WTC11 (cell line): ENCODE measurements at regions not wholly inside any gene's neighbourhood (a gene's known extent, or its start where the extent isn't known, plus 50 kb on each side); places are given as distances from the start of the nearest gene placed in this dataset.

Experiments used
- ATAC-seq: fragments of 200-7000 bp; cut with Tn5 transposase; 2 replicates; pipeline ENCODE4 v1.10.0; 2021; ENCODE audit warnings: mild to moderate bottlenecking, moderate library complexity
- CTCF ChIA-PET: fragments of 300-600 bp; sonication (Branson Sonifier 250); formaldehyde crosslinking; loops from one replicate; lab custom pipeline; 2021; ENCODE audit warnings: antibody characterized with exemption; lab: Charles Lee
- POLR2A ChIA-PET: fragments of 350-600 bp; sonication (Branson Sonifier 250); formaldehyde crosslinking; loops from one replicate; lab custom pipeline; 2021; ENCODE audit warnings: antibody characterized with exemption; lab: Charles Lee
- DNase-seq: peaks from one replicate; pipeline ENCODE4 v3.0.0; 2021; ENCODE audit warnings: low spot score
- H3K27ac Mint-ChIP-seq: 2 replicates; pipeline ENCODE4 v1.8.0; 2021; ENCODE audit warnings: mixed read lengths
- H3K27me3 Mint-ChIP-seq: 2 replicates; pipeline ENCODE4 v1.8.0; 2021; ENCODE audit warnings: low read depth, mild to moderate bottlenecking, moderate library complexity, mixed read lengths
- H3K36me3 Mint-ChIP-seq: 2 replicates; pipeline ENCODE4 v1.8.0; 2021; ENCODE audit warnings: mixed read lengths
- H3K4me1 Mint-ChIP-seq: 2 replicates; pipeline ENCODE4 v1.8.0; 2022; ENCODE audit warnings: mixed read lengths
- H3K4me3 Mint-ChIP-seq: 2 replicates; pipeline ENCODE4 v1.8.0; 2021; ENCODE audit warnings: mild to moderate bottlenecking, moderate library complexity, mixed read lengths
- H3K9me3 Mint-ChIP-seq: 2 replicates; pipeline ENCODE4 v1.8.0; 2021; ENCODE audit warnings: mixed read lengths
- CBFB ChIP-seq: sonication (generic); formaldehyde crosslinking; IDR thresholded peaks from 2 replicates; pipeline ENCODE4 v1.8.1; 2022; ENCODE audit warnings: mild to moderate bottlenecking, low read depth, missing genetic modification reagents
- NR1H2 ChIP-seq: sonication (generic); formaldehyde crosslinking; IDR thresholded peaks from 2 replicates; pipeline ENCODE4 v1.9.0; 2021; ENCODE audit warnings: mild to moderate bottlenecking, moderate library complexity, missing genetic modification reagents
- PRRX2 ChIP-seq: fragments of 250-450 bp; sonication (Bioruptor Pico); IDR thresholded peaks from 2 replicates; pipeline ENCODE4 v1.8.0; 2021; ENCODE audit warnings: mild to moderate bottlenecking
- ZNF416 ChIP-seq: fragments of 250-450 bp; sonication (Bioruptor Pico); IDR thresholded peaks from 2 replicates; pipeline ENCODE4 v1.9.0; 2021; ENCODE audit warnings: mild to moderate bottlenecking, inconsistent platforms
- ZNF671 ChIP-seq: fragments of 250-450 bp; sonication (Bioruptor Pico); IDR thresholded peaks from 2 replicates; pipeline ENCODE4 v1.8.0; 2021; ENCODE audit warnings: mild to moderate bottlenecking
- TF ChIP-seq, protein P1 (sequence below): sonication (generic); formaldehyde crosslinking; IDR thresholded peaks from 2 replicates; pipeline ENCODE4 v1.8.1; 2023; ENCODE audit warnings: mild to moderate bottlenecking, moderate library complexity, missing genetic modification reagents
- TF ChIP-seq, protein P2 (sequence below): sonication (generic); formaldehyde crosslinking; IDR thresholded peaks from 2 replicates; pipeline ENCODE4 v1.8.0; 2023; ENCODE audit warnings: missing genetic modification reagents
- TF ChIP-seq, protein P3 (sequence below): sonication (generic); formaldehyde crosslinking; IDR thresholded peaks from 2 replicates; pipeline ENCODE4 v1.8.1; 2023; ENCODE audit warnings: mild to moderate bottlenecking, missing genetic modification reagents, moderate library complexity
- TF ChIP-seq, protein P4 (sequence below): sonication (generic); formaldehyde crosslinking; conservative IDR thresholded peaks from 2 replicates; pipeline ENCODE4 v1.8.1; 2023; ENCODE audit warnings: mild to moderate bottlenecking, low read depth, missing genetic modification reagents, moderate library complexity
- TF ChIP-seq, protein P5 (sequence below): sonication (generic); formaldehyde crosslinking; IDR thresholded peaks from 2 replicates; pipeline ENCODE4 v1.8.1; 2022; ENCODE audit warnings: low read depth, missing genetic modification reagents, borderline replicate concordance
- TF ChIP-seq, protein P6 (sequence below): fragments of 250-450 bp; sonication (Bioruptor Pico); IDR thresholded peaks from 2 replicates; pipeline ENCODE4 v1.9.0; 2021; ENCODE audit warnings: moderate library complexity, mild to moderate bottlenecking, inconsistent platforms, borderline replicate concordance
- TF ChIP-seq, protein P7 (sequence below): sonication (generic); formaldehyde crosslinking; IDR thresholded peaks from 2 replicates; pipeline ENCODE4 v1.8.1; 2023; ENCODE audit warnings: mild to moderate bottlenecking, missing genetic modification reagents, moderate library complexity
- TF ChIP-seq, protein P8 (sequence below): sonication (generic); formaldehyde crosslinking; IDR thresholded peaks from 2 replicates; pipeline ENCODE4 v1.8.0; 2022; ENCODE audit warnings: mild to moderate bottlenecking, missing genetic modification reagents

DNA sequence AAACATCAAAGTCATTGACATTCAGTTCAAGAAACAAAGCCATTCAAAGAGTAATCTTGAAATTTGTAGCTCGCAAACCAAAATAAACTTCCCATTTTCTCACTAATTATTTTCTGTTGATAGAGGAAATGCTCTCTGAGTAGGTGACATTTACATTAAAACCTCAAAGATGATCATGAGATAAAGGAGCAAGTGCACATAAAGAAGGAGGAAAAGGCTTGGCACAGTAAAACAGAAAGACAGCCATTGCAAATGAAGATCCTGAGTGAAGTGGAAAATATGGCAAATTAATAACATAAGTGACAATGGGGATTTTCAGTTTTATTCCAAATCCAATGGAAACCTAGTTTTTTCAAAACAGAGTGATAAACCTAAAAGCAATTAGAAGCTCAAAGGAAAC lies 2320.8 kb downstream of the ARAP2 start:
- H3K4me1 Mint-ChIP-seq, result peaks cover 6% of the 10 kb centered on the region
- TF ChIP-seq, protein P1, sequence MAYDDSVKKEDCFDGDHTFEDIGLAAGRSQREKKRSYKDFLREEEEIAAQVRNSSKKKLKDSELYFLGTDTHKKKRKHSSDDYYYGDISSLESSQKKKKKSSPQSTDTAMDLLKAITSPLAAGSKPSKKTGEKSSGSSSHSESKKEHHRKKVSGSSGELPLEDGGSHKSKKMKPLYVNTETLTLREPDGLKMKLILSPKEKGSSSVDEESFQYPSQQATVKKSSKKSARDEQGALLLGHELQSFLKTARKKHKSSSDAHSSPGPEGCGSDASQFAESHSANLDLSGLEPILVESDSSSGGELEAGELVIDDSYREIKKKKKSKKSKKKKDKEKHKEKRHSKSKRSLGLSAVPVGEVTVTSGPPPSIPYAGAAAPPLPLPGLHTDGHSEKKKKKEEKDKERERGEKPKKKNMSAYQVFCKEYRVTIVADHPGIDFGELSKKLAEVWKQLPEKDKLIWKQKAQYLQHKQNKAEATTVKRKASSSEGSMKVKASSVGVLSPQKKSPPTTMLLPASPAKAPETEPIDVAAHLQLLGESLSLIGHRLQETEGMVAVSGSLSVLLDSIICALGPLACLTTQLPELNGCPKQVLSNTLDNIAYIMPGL (CRISPR knock-in tag), result no peak
- TF ChIP-seq, protein P2, sequence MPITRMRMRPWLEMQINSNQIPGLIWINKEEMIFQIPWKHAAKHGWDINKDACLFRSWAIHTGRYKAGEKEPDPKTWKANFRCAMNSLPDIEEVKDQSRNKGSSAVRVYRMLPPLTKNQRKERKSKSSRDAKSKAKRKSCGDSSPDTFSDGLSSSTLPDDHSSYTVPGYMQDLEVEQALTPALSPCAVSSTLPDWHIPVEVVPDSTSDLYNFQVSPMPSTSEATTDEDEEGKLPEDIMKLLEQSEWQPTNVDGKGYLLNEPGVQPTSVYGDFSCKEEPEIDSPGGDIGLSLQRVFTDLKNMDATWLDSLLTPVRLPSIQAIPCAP (CRISPR knock-in tag), result no peak
- TF ChIP-seq ZNF671 (CRISPR knock-in tag), result no peak

DNA sequence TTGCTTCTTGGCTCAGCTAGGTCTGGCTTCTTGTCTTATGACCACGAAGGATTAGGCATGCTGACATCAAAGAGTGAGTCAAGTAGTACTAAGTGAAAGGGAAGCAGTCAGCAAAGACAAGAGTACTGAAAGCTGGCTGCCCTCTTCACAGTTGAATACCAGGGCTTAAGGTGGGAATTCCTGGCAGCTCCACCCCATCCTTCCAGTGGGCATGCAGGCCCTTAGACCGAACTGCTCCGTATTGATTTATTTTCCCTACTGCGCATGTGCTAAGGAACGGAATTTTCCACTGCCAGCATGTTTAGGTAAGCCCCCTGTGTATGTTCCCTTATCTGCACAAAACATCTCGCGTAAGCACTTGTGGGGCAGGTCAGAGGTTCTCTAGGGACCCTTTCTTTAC lies 2320.1 kb downstream of the ARAP2 start:
- H3K9me3 Mint-ChIP-seq, result peaks cover 36% of the 10 kb centered on the region
- peaks cover 6% of the 10 kb centered on the region for H3K4me1 Mint-ChIP-seq
- CTCF ChIA-PET, result no interaction called here
- TF ChIP-seq, protein P3, sequence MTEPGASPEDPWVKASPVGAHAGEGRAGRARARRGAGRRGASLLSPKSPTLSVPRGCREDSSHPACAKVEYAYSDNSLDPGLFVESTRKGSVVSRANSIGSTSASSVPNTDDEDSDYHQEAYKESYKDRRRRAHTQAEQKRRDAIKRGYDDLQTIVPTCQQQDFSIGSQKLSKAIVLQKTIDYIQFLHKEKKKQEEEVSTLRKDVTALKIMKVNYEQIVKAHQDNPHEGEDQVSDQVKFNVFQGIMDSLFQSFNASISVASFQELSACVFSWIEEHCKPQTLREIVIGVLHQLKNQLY (CRISPR knock-in tag), result no peak
- POLR2A ChIA-PET, result no interaction called here
- DNase-seq (peak; percentile 8), ATAC-seq (peak; percentile 60)
- peaks cover 8% of the 10 kb centered on the region; the same call in 1 of the 2 replicates for H3K36me3 Mint-ChIP-seq
- no peak overlapping the region for H3K4me3 Mint-ChIP-seq
- H3K27me3 Mint-ChIP-seq, result no peaks in the 10 kb centered on the region
- no peak overlapping the region; the same call in 1 of the 2 replicates for H3K27ac Mint-ChIP-seq

More for the DNA sequence above, 2320.8 kb downstream of the ARAP2 start:
- ChIA-PET CTCF (no interaction called here), POLR2A (no interaction called here)
- H3K4me3 Mint-ChIP-seq, result no peak overlapping the region
- H3K9me3 Mint-ChIP-seq, result peaks cover 38% of the 10 kb centered on the region
- H3K36me3 Mint-ChIP-seq, result peaks cover 9% of the 10 kb centered on the region; the same call in 1 of the 2 replicates
- DNase-seq, result no peak
- no peaks in the 10 kb centered on the region for H3K27me3 Mint-ChIP-seq
- no peak for ATAC-seq
- no peak overlapping the region for H3K27ac Mint-ChIP-seq

DNA sequence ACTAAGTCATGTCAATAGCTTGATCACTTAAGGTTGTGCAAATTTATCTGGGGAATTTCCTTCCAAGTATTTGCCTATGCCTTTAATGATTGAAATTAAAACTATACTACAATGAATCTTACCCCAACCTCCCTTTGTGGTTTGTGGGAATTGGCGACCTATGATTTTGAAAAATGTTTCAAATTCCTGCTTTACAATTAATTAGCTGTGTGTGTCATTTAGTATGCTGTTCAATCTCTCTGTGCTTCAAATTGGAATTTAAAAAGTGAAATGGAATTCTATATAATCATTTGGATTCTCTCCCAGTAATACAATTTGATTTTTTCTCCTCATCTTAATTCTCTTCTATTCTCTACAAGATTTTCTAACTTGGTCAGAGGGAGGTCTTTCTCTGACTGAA lies 2319.5 kb downstream of the ARAP2 start:
- POLR2A ChIA-PET, result no interaction called here
- H3K4me3 Mint-ChIP-seq, result no peak overlapping the region
- no peak overlapping the region; the same call in 1 of the 2 replicates for H3K27ac Mint-ChIP-seq
- no peaks in the 10 kb centered on the region for H3K27me3 Mint-ChIP-seq
- no peak for TF ChIP-seq ZNF671 (CRISPR knock-in tag)
- TF ChIP-seq, protein P4, sequence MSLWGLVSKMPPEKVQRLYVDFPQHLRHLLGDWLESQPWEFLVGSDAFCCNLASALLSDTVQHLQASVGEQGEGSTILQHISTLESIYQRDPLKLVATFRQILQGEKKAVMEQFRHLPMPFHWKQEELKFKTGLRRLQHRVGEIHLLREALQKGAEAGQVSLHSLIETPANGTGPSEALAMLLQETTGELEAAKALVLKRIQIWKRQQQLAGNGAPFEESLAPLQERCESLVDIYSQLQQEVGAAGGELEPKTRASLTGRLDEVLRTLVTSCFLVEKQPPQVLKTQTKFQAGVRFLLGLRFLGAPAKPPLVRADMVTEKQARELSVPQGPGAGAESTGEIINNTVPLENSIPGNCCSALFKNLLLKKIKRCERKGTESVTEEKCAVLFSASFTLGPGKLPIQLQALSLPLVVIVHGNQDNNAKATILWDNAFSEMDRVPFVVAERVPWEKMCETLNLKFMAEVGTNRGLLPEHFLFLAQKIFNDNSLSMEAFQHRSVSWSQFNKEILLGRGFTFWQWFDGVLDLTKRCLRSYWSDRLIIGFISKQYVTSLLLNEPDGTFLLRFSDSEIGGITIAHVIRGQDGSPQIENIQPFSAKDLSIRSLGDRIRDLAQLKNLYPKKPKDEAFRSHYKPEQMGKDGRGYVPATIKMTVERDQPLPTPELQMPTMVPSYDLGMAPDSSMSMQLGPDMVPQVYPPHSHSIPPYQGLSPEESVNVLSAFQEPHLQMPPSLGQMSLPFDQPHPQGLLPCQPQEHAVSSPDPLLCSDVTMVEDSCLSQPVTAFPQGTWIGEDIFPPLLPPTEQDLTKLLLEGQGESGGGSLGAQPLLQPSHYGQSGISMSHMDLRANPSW (CRISPR knock-in tag), result no peak
- TF ChIP-seq CBFB, result no peak
- TF ChIP-seq, protein P5, sequence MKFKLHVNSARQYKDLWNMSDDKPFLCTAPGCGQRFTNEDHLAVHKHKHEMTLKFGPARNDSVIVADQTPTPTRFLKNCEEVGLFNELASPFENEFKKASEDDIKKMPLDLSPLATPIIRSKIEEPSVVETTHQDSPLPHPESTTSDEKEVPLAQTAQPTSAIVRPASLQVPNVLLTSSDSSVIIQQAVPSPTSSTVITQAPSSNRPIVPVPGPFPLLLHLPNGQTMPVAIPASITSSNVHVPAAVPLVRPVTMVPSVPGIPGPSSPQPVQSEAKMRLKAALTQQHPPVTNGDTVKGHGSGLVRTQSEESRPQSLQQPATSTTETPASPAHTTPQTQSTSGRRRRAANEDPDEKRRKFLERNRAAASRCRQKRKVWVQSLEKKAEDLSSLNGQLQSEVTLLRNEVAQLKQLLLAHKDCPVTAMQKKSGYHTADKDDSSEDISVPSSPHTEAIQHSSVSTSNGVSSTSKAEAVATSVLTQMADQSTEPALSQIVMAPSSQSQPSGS, result no peak
- TF ChIP-seq, protein P6, sequence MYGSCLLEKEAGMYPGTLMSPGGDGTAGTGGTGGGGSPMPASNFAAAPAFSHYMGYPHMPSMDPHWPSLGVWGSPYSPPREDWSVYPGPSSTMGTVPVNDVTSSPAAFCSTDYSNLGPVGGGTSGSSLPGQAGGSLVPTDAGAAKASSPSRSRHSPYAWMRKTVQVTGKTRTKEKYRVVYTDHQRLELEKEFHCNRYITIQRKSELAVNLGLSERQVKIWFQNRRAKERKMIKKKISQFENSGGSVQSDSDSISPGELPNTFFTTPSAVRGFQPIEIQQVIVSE (CRISPR knock-in tag), result no peak
- TF ChIP-seq, protein P7, sequence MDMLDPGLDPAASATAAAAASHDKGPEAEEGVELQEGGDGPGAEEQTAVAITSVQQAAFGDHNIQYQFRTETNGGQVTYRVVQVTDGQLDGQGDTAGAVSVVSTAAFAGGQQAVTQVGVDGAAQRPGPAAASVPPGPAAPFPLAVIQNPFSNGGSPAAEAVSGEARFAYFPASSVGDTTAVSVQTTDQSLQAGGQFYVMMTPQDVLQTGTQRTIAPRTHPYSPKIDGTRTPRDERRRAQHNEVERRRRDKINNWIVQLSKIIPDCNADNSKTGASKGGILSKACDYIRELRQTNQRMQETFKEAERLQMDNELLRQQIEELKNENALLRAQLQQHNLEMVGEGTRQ (CRISPR knock-in tag), result no peak
- TF ChIP-seq PRRX2, result no peak
- no peak for TF ChIP-seq ZNF416 (CRISPR knock-in tag)
- TF ChIP-seq, protein P8, sequence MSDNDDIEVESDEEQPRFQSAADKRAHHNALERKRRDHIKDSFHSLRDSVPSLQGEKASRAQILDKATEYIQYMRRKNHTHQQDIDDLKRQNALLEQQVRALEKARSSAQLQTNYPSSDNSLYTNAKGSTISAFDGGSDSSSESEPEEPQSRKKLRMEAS, result no peak
- TF ChIP-seq NR1H2 (CRISPR knock-in tag), result no peak
- TF ChIP-seq, all 79 proteins: peak for 0
- Mint-ChIP-seq H3K9me3 (peaks cover 32% of the 10 kb centered on the region), H3K4me1 (peaks cover 6% of the 10 kb centered on the region), H3K36me3 (peaks cover 8% of the 10 kb centered on the region; the same call in 1 of the 2 replicates)
- ATAC-seq (no peak), DNase-seq (no peak)
- CTCF ChIA-PET, result no interaction called here
